H9 (cell line): ENCODE measurements at regions not wholly inside any gene's neighbourhood (a gene's known extent, or its start where the extent isn't known, plus 50 kb on each side); places are given as distances from the start of the nearest gene placed in this dataset.

Source experiments
- DNase-seq: peaks from one replicate; pipeline ENCODE4 v3.0.0-alpha.2; 2017
- H2AFZ ChIP-seq: one replicate; pipeline ENCODE4 v1.6.1; 2013; ENCODE audit warnings: mild to moderate bottlenecking, low read length, control low read depth, moderate library complexity
- H2AK5ac ChIP-seq: 2 replicates; pipeline ENCODE4 v1.6.1; 2013; ENCODE audit warnings: low read length, control low read depth, mixed read lengths; ENCODE audit not compliant: insufficient read length
- H2BK120ac ChIP-seq: one replicate; pipeline ENCODE4 v1.6.1; 2013; ENCODE audit warnings: low read depth, mild to moderate bottlenecking, low read length, control low read depth, inconsistent platforms; ENCODE audit not compliant: poor library complexity, severe bottlenecking
- H2BK12ac ChIP-seq: 2 replicates; pipeline ENCODE4 v1.6.1; 2013; ENCODE audit warnings: low read length, control low read depth, mixed read lengths, low read depth; ENCODE audit not compliant: insufficient read length
- H2BK15ac ChIP-seq: 2 replicates; pipeline ENCODE4 v1.6.1; 2013; ENCODE audit warnings: low read depth, low read length, control low read depth
- H2BK20ac ChIP-seq: one replicate; pipeline ENCODE4 v1.6.1; 2013; ENCODE audit warnings: low read depth, mild to moderate bottlenecking, low read length, control low read depth, inconsistent platforms; ENCODE audit not compliant: poor library complexity, severe bottlenecking
- H2BK5ac ChIP-seq: 2 replicates; pipeline ENCODE4 v1.6.1; 2013; ENCODE audit warnings: low read length, control low read depth, mixed read lengths; ENCODE audit not compliant: insufficient read length
- H3K14ac ChIP-seq: 2 replicates; pipeline ENCODE4 v1.6.1; 2013; ENCODE audit warnings: low read length, control low read depth; ENCODE audit not compliant: insufficient read depth
- H3K18ac ChIP-seq: 2 replicates; pipeline ENCODE4 v1.6.1; 2013; ENCODE audit warnings: low read depth, mild to moderate bottlenecking, mixed read lengths, low read length, control low read depth; ENCODE audit not compliant: insufficient read length
- H3K23ac ChIP-seq: 2 replicates; pipeline ENCODE4 v1.6.1; 2013; ENCODE audit warnings: low read length, control low read depth, mixed read lengths, low read depth; ENCODE audit not compliant: insufficient read length
- H3K23me2 ChIP-seq: 2 replicates; pipeline ENCODE4 v1.6.1; 2013; ENCODE audit warnings: low read depth, mild to moderate bottlenecking, mixed read lengths, low read length, control low read depth; ENCODE audit not compliant: insufficient read length, poor library complexity, severe bottlenecking
- H3K27ac ChIP-seq: 2 replicates; pipeline ENCODE4 v1.5.1; 2013; ENCODE audit warnings: low read length, control low read depth, mixed read lengths, low read depth; ENCODE audit not compliant: insufficient read length
- H3K27me3 ChIP-seq: 2 replicates; pipeline ENCODE4 v1.6.1; 2013; ENCODE audit warnings: low read length, control low read depth, inconsistent platforms; ENCODE audit not compliant: insufficient read depth
- H3K4ac ChIP-seq: 2 replicates; pipeline ENCODE4 v1.6.1; 2013; ENCODE audit warnings: low read depth, mild to moderate bottlenecking, control low read depth, inconsistent platforms, low read length, moderate library complexity
- H3K4me1 ChIP-seq: 2 replicates; pipeline ENCODE4 v1.6.1; 2013; ENCODE audit warnings: low read length, control low read depth, inconsistent platforms; ENCODE audit not compliant: insufficient read depth
- H3K4me2 ChIP-seq: 2 replicates; pipeline ENCODE4 v1.6.1; 2013; ENCODE audit warnings: low read length, control low read depth, mixed read lengths; ENCODE audit not compliant: insufficient read length, insufficient read depth
- H3K56ac ChIP-seq: 2 replicates; pipeline ENCODE4 v1.6.1; 2013; ENCODE audit warnings: low read depth, mild to moderate bottlenecking, mixed read lengths, low read length, control low read depth; ENCODE audit not compliant: insufficient read length
- H3K79me1 ChIP-seq: 2 replicates; pipeline ENCODE4 v1.6.1; 2013; ENCODE audit warnings: low read depth, mild to moderate bottlenecking, moderate library complexity, low read length, control low read depth, inconsistent platforms; ENCODE audit not compliant: insufficient read depth, poor library complexity, severe bottlenecking
- H3K79me2 ChIP-seq: 2 replicates; pipeline ENCODE4 v1.6.1; 2013; ENCODE audit warnings: low read length, control low read depth, inconsistent platforms; ENCODE audit not compliant: insufficient read depth
- H3K9ac ChIP-seq: 2 replicates; pipeline ENCODE4 v1.6.1; 2013; ENCODE audit warnings: low read length, control low read depth, mixed read lengths; ENCODE audit not compliant: insufficient read length; ENCODE audit errors: extremely low read depth
- H3K9me3 ChIP-seq: one replicate; pipeline ENCODE4 v1.6.1; 2013; ENCODE audit warnings: low read depth, low read length, inconsistent platforms; ENCODE audit not compliant: control insufficient read depth
- H3T11ph ChIP-seq: one replicate; pipeline ENCODE4 v1.6.1; 2013; ENCODE audit warnings: mild to moderate bottlenecking, low read length, control low read depth, inconsistent platforms
- H4K20me1 ChIP-seq: one replicate; pipeline ENCODE4 v1.6.1; 2013; ENCODE audit not compliant: control insufficient read depth, insufficient read length, insufficient read depth
- H4K5ac ChIP-seq: 2 replicates; pipeline ENCODE4 v1.6.1; 2013; ENCODE audit warnings: low read depth, mild to moderate bottlenecking, mixed read lengths, low read length, control low read depth; ENCODE audit not compliant: insufficient read length
- H4K8ac ChIP-seq: replicated peaks from 2 replicates; pipeline ENCODE4 v1.6.1; 2013; ENCODE audit warnings: low read length, control low read depth, mixed read lengths, low read depth; ENCODE audit not compliant: insufficient read length
- H4K91ac ChIP-seq: 2 replicates; pipeline ENCODE4 v1.6.1; 2013; ENCODE audit warnings: low read depth, mild to moderate bottlenecking, moderate library complexity, mixed read lengths, low read length, control low read depth; ENCODE audit not compliant: insufficient read length
- H3K27ac Mint-ChIP-seq, 3 experiments: 2 replicates in 2 of 3; 3 replicates in 1 of 3; pipeline ENCODE4 v1.8.0; 2020 to 2021; ENCODE audit warnings: mixed read lengths in 3 of 3, mild to moderate bottlenecking in 1 of 3, moderate library complexity in 1 of 3
- H3K27me3 Mint-ChIP-seq: 2 replicates; pipeline ENCODE4 v1.8.0; 2021; ENCODE audit warnings: low read depth, mild to moderate bottlenecking, moderate library complexity, mixed read lengths
- H3K36me3 Mint-ChIP-seq, 3 experiments: 2 replicates in 2 of 3; 3 replicates in 1 of 3; pipeline ENCODE4 v1.8.0; 2020 to 2021; ENCODE audit warnings: low read depth in 3 of 3, mixed read lengths in 3 of 3; ENCODE audit not compliant: insufficient read depth in 1 of 3
- H3K4me1 Mint-ChIP-seq, 2 experiments: 2 replicates each; pipeline ENCODE4 v1.8.0; 2020; ENCODE audit warnings: mixed read lengths in 2 of 2
- H3K4me3 Mint-ChIP-seq, 2 experiments: 2 replicates in 1 of 2; 3 replicates in 1 of 2; pipeline ENCODE4 v1.8.0; 2020 to 2021; ENCODE audit warnings: mild to moderate bottlenecking in 2 of 2, mixed read lengths in 2 of 2, moderate library complexity in 1 of 2
- H3K9me3 Mint-ChIP-seq, 2 experiments: 2 replicates in 1 of 2; 3 replicates in 1 of 2; pipeline ENCODE4 v1.8.0; 2020; ENCODE audit warnings: mild to moderate bottlenecking in 2 of 2, mixed read lengths in 2 of 2, moderate library complexity in 1 of 2
- CTCF ChIP-seq: fragments of 200-600 bp; sonication (generic); conservative IDR thresholded peaks from 3 replicates; pipeline ENCODE4 v1.8.0; 2021; ENCODE audit warnings: antibody characterized with exemption, mild to moderate bottlenecking
- WGBS: extraction: QIAGEN DNeasy Blood & Tissue Kit; methylation state at CpG from one replicate; pipeline ENCODE4 v1.1.7; 2013; ENCODE audit warnings: missing lambda C conversion rate, low lambda C conversion rate, mixed read lengths; ENCODE audit not compliant: insufficient read length; ENCODE audit errors: extremely low coverage; 5-methylcytosine and 5-hydroxymethylcytosine counted together

DNA sequence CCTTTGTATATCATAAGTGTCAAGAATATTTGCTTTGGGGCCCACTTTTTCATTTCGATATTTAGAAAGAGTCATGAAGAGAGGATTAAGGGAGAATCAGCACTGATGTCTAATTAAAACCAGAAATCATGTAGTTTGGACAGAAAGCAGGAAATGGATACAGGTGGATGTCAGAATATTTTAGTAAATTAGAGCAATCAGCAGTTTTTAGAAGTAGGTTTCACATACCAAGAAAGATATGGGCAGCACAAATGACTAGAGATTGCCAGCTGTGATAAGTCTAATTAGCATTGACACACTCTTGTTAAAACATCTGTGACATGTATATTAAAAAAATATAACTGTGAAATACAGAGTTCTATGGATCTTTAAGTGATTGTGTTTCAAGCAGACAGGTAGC lies 180.8 kb upstream of the POM121L12 start:
- Histone ChIP-seq H3K56ac (no peak overlapping the region), H2BK12ac (no peak overlapping the region), H4K5ac (no peak overlapping the region), H4K91ac (no peak overlapping the region), H2BK20ac (no peak overlapping the region), H3K23me2 (no peaks in the 10 kb centered on the region), H3K4ac (no peak overlapping the region), H3K4me2 (no peak overlapping the region), H3K18ac (no peak overlapping the region), H3K23ac (no peak overlapping the region), H2AK5ac (no peak overlapping the region), H2BK120ac (no peak overlapping the region), H3K9me3 (no peaks in the 10 kb centered on the region), H3K27me3 (no peaks in the 10 kb centered on the region), H4K8ac (no peak overlapping the region), H3K4me1 (no peaks in the 10 kb centered on the region), H2AFZ (no peak overlapping the region), H3K9ac (no peak overlapping the region), H3K14ac (no peak overlapping the region), H3K27ac (no peak overlapping the region), H3K79me1 (no peaks in the 10 kb centered on the region), H2BK15ac (no peak overlapping the region), H3T11ph (no peak overlapping the region), H3K79me2 (no peaks in the 10 kb centered on the region), H4K20me1 (no peaks in the 10 kb centered on the region), H2BK5ac (no peak overlapping the region)
- H3K9me3 Mint-ChIP-seq = peaks cover 0 to 2% of the 10 kb centered on the region in 2 experiments; a peak in 1 of 5 replicates
- DNase-seq = no peak
- H3K4me1 Mint-ChIP-seq = no peaks in the 10 kb centered on the region; a peak in 1 of 4 replicates
- H3K27ac Mint-ChIP-seq = no peak overlapping the region
- no peaks in the 10 kb centered on the region; a peak in 1 of 7 replicates for H3K36me3 Mint-ChIP-seq
- WGBS = no CpG with 5 or more reads among the region's 1 CpG
- TF ChIP-seq CTCF = no peak
- H3K4me3 Mint-ChIP-seq = no peak overlapping the region
- no peaks in the 10 kb centered on the region for H3K27me3 Mint-ChIP-seq
